ENCODE measurements at regions not wholly inside any gene's neighbourhood (a gene's known extent, or its start where the extent isn't known, plus 50 kb on each side); places are given as distances from the start of the nearest gene placed in this dataset.

GRCh38 chr17:77359236-77359635, 218.5 kb downstream of the SEC14L1 start:
- no peaks in the 10 kb centered on the region for H3K79me2 ChIP-seq (ENCODE audit: control insufficient read depth, low read length)
- H3K4me1 ChIP-seq (ENCODE audit: control insufficient read depth, low read length): peaks cover 9% of the 10 kb centered on the region
- H3K27ac ChIP-seq (ENCODE audit: low read depth, low read length): no peak overlapping the region
- H3K27me3 ChIP-seq (ENCODE audit: control insufficient read depth, low read length): 0 out of 2 replicates have a peak, but pooled peaks cover 3% of the 10 kb centered on the region
- no peak overlapping the region for H3K4me2 ChIP-seq (ENCODE audit: low read length)
- no peak overlapping the region for H3K4me3 ChIP-seq (ENCODE audit: low read length)
- H4K20me1 ChIP-seq (ENCODE audit: control insufficient read depth, insufficient read depth, low read depth, low read length): no peaks in the 10 kb centered on the region
- no peaks in the 10 kb centered on the region for H3K9me3 ChIP-seq (ENCODE audit: control insufficient read depth, insufficient read depth, low read length)
- TF ChIP-seq CTCF (IDR thresholded peaks at IDR 0.05; ENCODE audit: low read depth, low read length, poor library complexity, severe bottlenecking): no peak
- no peak for TF ChIP-seq EZH2phosphoT487 (IDR thresholded peaks at IDR 0.05; ENCODE audit: borderline replicate concordance, low read length)
- no peaks in the 10 kb centered on the region for H3K9me2 ChIP-seq (replicated peaks; ENCODE audit: control insufficient read depth, low read length)
- H3K36me3 ChIP-seq (ENCODE audit: control insufficient read depth, low read length): no peaks in the 10 kb centered on the region
- no peaks in the 10 kb centered on the region for H3F3A ChIP-seq (ENCODE audit: control insufficient read depth, insufficient read depth)

DNA sequence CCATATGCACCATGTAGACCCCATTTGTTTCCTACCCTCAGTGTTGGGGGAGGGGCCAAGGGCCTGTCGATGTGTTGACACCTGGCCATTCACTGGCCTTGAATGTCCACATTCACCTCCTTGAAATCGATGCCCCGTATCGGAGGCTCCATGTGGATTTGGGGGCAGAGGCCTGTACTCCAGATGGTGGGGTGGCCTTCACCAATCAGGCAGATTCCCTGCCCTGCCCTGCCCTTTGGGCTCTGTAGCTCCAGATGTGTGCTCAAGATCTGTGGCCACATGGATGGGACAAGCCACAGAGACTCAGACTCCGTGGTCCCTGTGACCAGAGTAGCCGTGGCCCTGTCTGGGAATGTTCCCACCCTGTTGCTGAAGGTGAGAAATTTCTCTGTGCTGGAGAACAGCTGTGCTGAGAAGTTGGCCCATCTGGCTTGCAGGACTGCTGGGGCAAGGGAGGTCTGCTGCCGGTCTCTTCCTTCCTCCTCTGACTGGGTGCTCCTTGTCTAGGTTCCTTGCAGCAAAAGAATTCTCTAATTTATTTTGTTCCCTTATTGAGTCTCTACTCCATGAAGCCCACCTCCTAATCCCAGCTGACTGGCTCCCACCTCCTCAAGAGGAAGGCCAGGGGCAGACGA, 221.3 kb downstream of the SEC14L1 start:
- Histone ChIP-seq H3K9me3 (ENCODE audit: control insufficient read depth, insufficient read depth, low read length) (no peaks in the 10 kb centered on the region), H3K9me2 (replicated peaks; ENCODE audit: control insufficient read depth, low read length) (no peaks in the 10 kb centered on the region), H3K4me3 (ENCODE audit: low read length) (no peak overlapping the region), H3K27me3 (ENCODE audit: control insufficient read depth, low read length) (peaks cover 8% of the 10 kb centered on the region; the same call in 1 of the 2 replicates), H3K79me2 (ENCODE audit: control insufficient read depth, low read length) (no peaks in the 10 kb centered on the region), H3F3A (ENCODE audit: control insufficient read depth, insufficient read depth) (no peaks in the 10 kb centered on the region), H3K4me2 (ENCODE audit: low read length) (no peak overlapping the region), H4K20me1 (ENCODE audit: control insufficient read depth, insufficient read depth, low read depth, low read length) (peaks cover 2% of the 10 kb centered on the region; the same call in 1 of the 2 replicates), H3K36me3 (ENCODE audit: control insufficient read depth, low read length) (no peaks in the 10 kb centered on the region), H3K4me1 (ENCODE audit: control insufficient read depth, low read length) (peaks cover 15% of the 10 kb centered on the region), H3K27ac (ENCODE audit: low read depth, low read length) (no peak overlapping the region)
- TF ChIP-seq EZH2phosphoT487 (IDR thresholded peaks at IDR 0.05; ENCODE audit: borderline replicate concordance, low read length) (no peak), CTCF (IDR thresholded peaks at IDR 0.05; ENCODE audit: low read depth, low read length, poor library complexity, severe bottlenecking) (no peak)

- no peaks in the 10 kb centered on the region for H3K9me3 ChIP-seq (ENCODE audit: control insufficient read depth, insufficient read depth, low read length)
- H3K79me2 ChIP-seq (ENCODE audit: control insufficient read depth, low read length): no peaks in the 10 kb centered on the region
- TF ChIP-seq CTCF (IDR thresholded peaks at IDR 0.05; ENCODE audit: low read depth, low read length, poor library complexity, severe bottlenecking) (no peak), EZH2phosphoT487 (IDR thresholded peaks at IDR 0.05; ENCODE audit: borderline replicate concordance, low read length) (no peak)
- peaks cover 15% of the 10 kb centered on the region for H3K4me1 ChIP-seq (ENCODE audit: control insufficient read depth, low read length)
- H3K27ac ChIP-seq (ENCODE audit: low read depth, low read length): no peak overlapping the region
- no peak overlapping the region for H3K4me3 ChIP-seq (ENCODE audit: low read length)
- H3K36me3 ChIP-seq (ENCODE audit: control insufficient read depth, low read length): no peaks in the 10 kb centered on the region
- no peaks in the 10 kb centered on the region for H3K9me2 ChIP-seq (replicated peaks; ENCODE audit: control insufficient read depth, low read length)
- no peak overlapping the region for H3K4me2 ChIP-seq (ENCODE audit: low read length)
- no peaks in the 10 kb centered on the region; the same call in 1 of the 2 replicates for H3F3A ChIP-seq (ENCODE audit: control insufficient read depth, insufficient read depth)
- H3K27me3 ChIP-seq (ENCODE audit: control insufficient read depth, low read length): peaks cover 8% of the 10 kb centered on the region; the same call in 1 of the 2 replicates
- H4K20me1 ChIP-seq (ENCODE audit: control insufficient read depth, insufficient read depth, low read depth, low read length): peaks cover 3% of the 10 kb centered on the region; the same call in 1 of the 2 replicates
Observed at GRCh38 chr17:77363821-77364361, 223.1 kb downstream of the SEC14L1 start.
